ENCODE measurements at regions not wholly inside any gene's neighbourhood (a gene's known extent, or its start where the extent isn't known, plus 50 kb on each side); places are given as distances from the start of the nearest gene placed in this dataset.
"Not testable (repeated sequence)": the region's sequence is repeated elsewhere in the genome, so short reads cannot be mapped to it uniquely, and the experiment has no call there.

DNA sequence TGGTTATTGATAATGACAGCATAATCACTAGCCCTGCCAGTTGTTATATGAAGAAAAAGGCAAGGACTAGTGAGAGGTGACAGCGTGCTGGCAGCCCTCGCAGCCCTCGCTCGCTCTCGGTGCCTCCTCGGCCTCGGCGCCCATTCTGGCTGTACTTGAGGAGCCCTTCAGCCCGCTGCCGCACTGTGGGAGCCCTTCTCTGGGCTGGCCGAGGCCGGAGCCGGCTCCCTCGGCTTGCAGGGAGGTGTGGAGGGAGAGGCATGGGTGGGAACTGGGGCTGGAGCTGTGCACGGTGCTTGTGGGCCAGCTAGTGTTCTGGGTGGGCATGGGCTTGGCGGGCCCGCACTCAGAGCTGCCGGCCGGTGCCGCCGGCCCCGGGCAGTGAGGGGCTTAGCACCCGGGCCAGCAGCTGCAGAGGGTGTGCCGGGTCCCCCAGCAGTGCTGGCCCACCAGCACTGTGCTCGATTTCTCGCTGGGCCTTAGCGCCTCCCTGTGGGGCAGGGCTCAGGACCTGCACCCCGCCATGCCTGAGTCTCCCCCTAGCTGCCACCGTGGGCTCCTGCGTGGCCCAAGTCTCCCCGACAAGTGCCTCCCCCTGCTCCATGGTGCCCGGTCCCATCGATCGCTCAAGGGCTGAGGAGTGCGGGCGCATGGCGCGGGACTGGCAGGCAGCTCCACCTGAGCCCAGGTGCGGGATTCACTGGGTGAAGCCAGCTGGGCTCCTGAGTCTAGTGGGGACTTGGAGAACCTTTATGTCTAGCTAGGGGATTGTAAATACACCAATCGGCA is 156.2 kb downstream of the MSX2 start:
- not testable (repeated sequence) for H3K27me3 ChIP-seq (ENCODE audit: control insufficient read depth, insufficient read depth, low read length); H3K4me3 ChIP-seq (ENCODE audit: low read depth, low read length); H3K36me3 ChIP-seq (ENCODE audit: control insufficient read depth, insufficient read depth, low read length); H3K9ac ChIP-seq (ENCODE audit: low read depth, low read length); H3K9me3 ChIP-seq (ENCODE audit: control insufficient read depth, insufficient read depth, low read length); H3K4me1 ChIP-seq (ENCODE audit: control insufficient read depth, insufficient read depth, low read length)

DNA sequence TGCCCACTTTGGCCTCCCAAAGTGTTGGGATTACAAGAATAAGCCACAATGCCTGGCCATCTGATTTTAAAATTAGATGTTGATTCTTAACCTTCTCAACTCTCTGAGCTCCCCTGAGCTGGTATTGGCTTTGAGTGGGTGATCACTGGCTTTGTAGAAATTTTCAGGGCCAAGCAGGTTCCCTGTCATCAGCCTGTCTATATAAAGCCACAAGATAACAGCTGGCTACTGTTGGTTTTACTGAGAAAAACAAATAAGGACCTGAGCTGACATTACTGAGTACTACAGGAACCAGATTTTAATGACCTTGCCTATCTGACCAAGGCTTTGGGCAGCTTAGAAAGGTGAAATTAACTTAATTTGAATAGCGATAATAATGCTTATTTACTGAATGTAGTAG is 153.6 kb downstream of the MSX2 start:
- Histone ChIP-seq H3K9me3 (ENCODE audit: control insufficient read depth, insufficient read depth, low read length) (no peaks in the 10 kb centered on the region), H3K4me3 (ENCODE audit: low read depth, low read length) (no peak overlapping the region), H3K4me1 (ENCODE audit: control insufficient read depth, insufficient read depth, low read length) (no peaks in the 10 kb centered on the region), H3K9ac (ENCODE audit: low read depth, low read length) (no peak overlapping the region), H3K27me3 (ENCODE audit: control insufficient read depth, insufficient read depth, low read length) (no peaks in the 10 kb centered on the region), H3K36me3 (ENCODE audit: control insufficient read depth, insufficient read depth, low read length) (no peaks in the 10 kb centered on the region)

DNA sequence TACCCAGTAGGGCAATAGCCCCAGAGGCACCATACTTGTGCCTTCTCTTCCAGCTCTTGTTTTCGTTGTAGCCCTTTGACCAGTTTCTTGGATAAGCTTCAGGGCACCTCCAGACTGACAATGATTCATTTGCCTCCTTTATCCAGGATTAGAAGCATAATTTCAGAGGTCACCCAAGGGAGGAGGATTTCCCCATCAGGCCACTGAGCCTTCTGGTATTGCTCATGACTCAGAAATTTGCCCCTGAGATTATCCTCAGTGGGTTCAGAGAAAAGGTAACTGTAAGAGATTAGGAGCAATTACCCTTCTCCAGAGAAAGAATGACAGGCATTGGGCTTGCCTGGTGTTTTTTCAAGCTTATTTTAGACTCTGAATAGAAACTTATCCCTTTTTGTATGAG is 147.9 kb downstream of the MSX2 start:
- H3K9ac ChIP-seq (ENCODE audit: low read depth, low read length), result no peak overlapping the region
- H3K27me3 ChIP-seq (ENCODE audit: control insufficient read depth, insufficient read depth, low read length), result no peaks in the 10 kb centered on the region

DNA sequence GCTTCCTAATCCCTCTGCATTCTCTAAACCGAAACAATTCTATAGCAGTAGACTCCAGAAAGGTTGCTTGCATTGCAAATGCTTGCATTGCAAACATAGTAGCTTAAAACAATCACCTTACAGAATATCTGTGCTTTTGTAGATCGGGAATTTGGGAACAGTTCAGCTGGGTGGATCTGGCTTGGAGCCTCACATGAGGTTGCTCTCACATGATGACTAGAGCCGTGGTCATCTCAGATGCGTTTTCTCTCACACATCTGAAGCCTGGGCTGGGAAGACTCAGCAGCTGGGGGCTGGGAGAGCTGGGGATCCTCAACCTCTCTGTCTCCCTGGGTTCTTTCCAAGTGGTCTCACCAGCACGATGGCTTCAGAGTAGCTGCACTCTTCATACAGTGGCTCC is 127.8 kb downstream of the MSX2 start:
- no peaks in the 10 kb centered on the region for H3K9me3 ChIP-seq (ENCODE audit: control insufficient read depth, insufficient read depth, low read length)
- no peaks in the 10 kb centered on the region for H3K27me3 ChIP-seq (ENCODE audit: control insufficient read depth, insufficient read depth, low read length)
- peaks cover 4% of the 10 kb centered on the region for H3K4me1 ChIP-seq (ENCODE audit: control insufficient read depth, insufficient read depth, low read length)
- no peaks in the 10 kb centered on the region for H3K36me3 ChIP-seq (ENCODE audit: control insufficient read depth, insufficient read depth, low read length)
- no peak overlapping the region for H3K9ac ChIP-seq (ENCODE audit: low read depth, low read length)
- no peak overlapping the region for H3K4me3 ChIP-seq (ENCODE audit: low read depth, low read length)

More for the DNA sequence above, 147.9 kb downstream of the MSX2 start:
- Histone ChIP-seq H3K9me3 (ENCODE audit: control insufficient read depth, insufficient read depth, low read length) (no peaks in the 10 kb centered on the region), H3K36me3 (ENCODE audit: control insufficient read depth, insufficient read depth, low read length) (no peaks in the 10 kb centered on the region), H3K4me1 (ENCODE audit: control insufficient read depth, insufficient read depth, low read length) (no peaks in the 10 kb centered on the region), H3K4me3 (ENCODE audit: low read depth, low read length) (no peak overlapping the region)

DNA sequence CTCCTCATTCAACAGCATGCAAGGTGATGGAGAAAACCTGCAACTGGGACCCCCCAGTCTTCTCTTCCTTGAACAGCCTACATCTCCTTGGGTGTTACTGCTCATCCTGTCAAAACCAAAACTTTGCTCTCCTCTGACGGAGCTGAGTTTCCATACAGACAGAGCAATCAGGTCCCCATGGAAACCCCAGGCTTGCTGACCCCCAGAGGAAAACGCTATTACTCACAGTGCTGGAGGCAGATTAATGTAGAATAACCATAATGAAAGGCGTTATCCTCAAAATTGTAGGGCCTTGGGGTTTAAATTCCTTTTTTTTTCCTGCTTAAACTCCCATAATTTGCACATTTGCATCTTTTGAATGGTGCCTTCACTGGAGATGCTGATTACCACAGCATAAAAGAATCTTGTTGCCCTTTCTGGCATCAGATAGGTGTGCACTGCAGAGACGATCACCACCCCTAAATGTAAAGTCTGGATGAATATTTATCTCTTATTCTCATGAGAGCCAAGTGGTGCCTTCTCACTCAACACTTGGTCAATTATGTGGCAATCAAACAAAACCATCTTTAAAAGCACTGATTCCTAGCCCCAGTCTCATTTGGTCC is 126.3 kb downstream of the MSX2 start:
- no peaks in the 10 kb centered on the region for H3K9me3 ChIP-seq (ENCODE audit: control insufficient read depth, insufficient read depth, low read length)
- H3K4me3 ChIP-seq (ENCODE audit: low read depth, low read length), result no peak overlapping the region
- H3K36me3 ChIP-seq (ENCODE audit: control insufficient read depth, insufficient read depth, low read length), result no peaks in the 10 kb centered on the region
- H3K4me1 ChIP-seq (ENCODE audit: control insufficient read depth, insufficient read depth, low read length), result peaks cover 4% of the 10 kb centered on the region
- H3K9ac ChIP-seq (ENCODE audit: low read depth, low read length), result no peak overlapping the region
- no peaks in the 10 kb centered on the region for H3K27me3 ChIP-seq (ENCODE audit: control insufficient read depth, insufficient read depth, low read length)

DNA sequence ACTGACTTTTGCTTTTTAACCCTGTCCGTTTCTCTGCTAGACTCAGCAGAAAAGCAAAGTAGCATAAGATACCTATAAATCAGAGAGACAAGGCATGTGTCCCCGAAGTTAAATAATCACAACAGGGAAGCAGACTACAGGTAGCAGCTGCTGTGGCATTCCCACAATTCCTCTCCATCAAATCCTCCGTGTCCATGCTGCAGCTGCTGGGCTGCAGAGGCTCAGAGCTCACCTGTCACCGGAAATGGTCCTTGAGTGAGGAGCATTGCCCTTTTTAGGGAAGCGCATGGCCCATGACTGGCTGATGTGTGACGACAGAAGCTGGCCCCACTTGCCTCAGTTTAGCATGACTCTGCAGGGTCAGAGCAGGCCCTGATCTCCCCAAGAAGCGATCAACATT is 125.0 kb downstream of the MSX2 start:
- no peaks in the 10 kb centered on the region for H3K9me3 ChIP-seq (ENCODE audit: control insufficient read depth, insufficient read depth, low read length)
- peaks cover 4% of the 10 kb centered on the region for H3K4me1 ChIP-seq (ENCODE audit: control insufficient read depth, insufficient read depth, low read length)
- no peaks in the 10 kb centered on the region for H3K36me3 ChIP-seq (ENCODE audit: control insufficient read depth, insufficient read depth, low read length)
- no peaks in the 10 kb centered on the region for H3K27me3 ChIP-seq (ENCODE audit: control insufficient read depth, insufficient read depth, low read length)
- no peak overlapping the region for H3K4me3 ChIP-seq (ENCODE audit: low read depth, low read length)
- H3K9ac ChIP-seq (ENCODE audit: low read depth, low read length), result no peak overlapping the region

DNA sequence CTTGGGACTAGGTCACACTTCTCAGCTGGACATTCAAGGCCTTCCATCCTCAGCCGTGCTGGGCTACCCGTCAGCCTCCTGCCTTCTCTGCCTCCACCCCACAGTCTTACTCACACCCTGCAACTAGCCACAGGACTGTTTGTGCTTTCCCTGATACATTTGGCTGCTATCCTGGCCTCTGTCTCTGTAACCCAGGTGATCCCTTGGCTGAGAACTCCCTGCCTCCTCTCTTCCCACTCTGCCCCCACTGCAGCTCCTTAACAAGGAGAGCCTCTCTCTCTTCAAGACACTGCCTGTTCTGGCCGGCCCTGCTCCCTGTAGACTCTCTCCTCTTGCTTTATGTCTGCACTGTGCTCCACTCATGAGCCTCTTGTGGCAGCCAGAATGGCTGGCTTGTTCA is 120.6 kb downstream of the MSX2 start:
- Histone ChIP-seq H3K27me3 (ENCODE audit: control insufficient read depth, insufficient read depth, low read length) (no peaks in the 10 kb centered on the region), H3K4me1 (ENCODE audit: control insufficient read depth, insufficient read depth, low read length) (no peaks in the 10 kb centered on the region), H3K9ac (ENCODE audit: low read depth, low read length) (no peak overlapping the region), H3K36me3 (ENCODE audit: control insufficient read depth, insufficient read depth, low read length) (no peaks in the 10 kb centered on the region), H3K4me3 (ENCODE audit: low read depth, low read length) (no peak overlapping the region), H3K9me3 (ENCODE audit: control insufficient read depth, insufficient read depth, low read length) (no peaks in the 10 kb centered on the region)

DNA sequence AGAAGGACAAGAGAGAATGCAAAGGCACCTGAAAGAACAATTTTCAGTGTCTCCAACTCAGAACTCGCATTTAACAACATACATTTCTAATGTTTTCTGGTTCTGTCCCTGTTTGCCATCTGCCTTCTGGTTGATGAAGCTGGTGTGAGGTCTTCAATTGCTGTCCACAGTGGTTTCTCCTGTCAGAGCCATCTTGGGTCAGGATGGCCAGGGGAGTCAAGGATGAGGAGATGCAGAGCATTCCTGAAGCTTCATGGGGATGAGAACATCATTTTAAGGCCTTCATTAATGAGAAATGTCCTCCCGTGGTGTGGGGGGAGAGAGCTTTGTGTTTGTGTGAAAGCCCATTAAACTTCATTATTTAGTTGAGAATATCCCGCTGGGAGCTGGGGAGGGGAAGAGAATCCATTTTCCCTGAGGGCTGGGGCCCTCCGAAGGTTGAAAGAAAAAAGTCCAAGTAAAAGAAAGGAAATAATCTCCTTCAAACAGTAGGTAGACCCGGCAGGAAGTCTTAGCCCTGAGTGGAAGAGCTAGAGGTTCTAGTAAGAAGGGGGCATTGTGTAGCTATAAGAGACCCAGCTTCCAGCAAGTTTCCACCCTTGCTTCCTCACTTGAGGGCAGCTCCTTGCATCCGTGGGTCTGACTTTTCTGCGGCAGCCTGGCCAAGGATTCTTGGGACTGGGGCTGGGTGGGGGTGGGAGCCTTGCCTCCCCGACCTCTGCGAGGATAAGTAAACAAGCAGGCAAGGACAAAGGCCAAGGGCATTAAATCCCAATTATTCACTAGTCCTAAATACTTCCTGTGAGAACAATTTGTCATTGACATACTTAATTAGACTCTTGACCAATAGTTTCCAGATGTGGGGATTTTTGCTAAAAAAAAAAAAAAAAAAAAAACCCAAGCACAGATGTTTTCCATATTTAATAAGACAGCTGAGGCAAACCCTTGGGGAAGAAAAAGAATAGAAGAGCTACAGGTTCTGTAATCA is 119.2 kb downstream of the MSX2 start:
- Histone ChIP-seq H3K9ac (ENCODE audit: low read depth, low read length) (no peak overlapping the region), H3K4me3 (ENCODE audit: low read depth, low read length) (no peak overlapping the region), H3K36me3 (ENCODE audit: control insufficient read depth, insufficient read depth, low read length) (no peaks in the 10 kb centered on the region), H3K4me1 (ENCODE audit: control insufficient read depth, insufficient read depth, low read length) (no peaks in the 10 kb centered on the region), H3K9me3 (ENCODE audit: control insufficient read depth, insufficient read depth, low read length) (no peaks in the 10 kb centered on the region), H3K27me3 (ENCODE audit: control insufficient read depth, insufficient read depth, low read length) (no peaks in the 10 kb centered on the region)

DNA sequence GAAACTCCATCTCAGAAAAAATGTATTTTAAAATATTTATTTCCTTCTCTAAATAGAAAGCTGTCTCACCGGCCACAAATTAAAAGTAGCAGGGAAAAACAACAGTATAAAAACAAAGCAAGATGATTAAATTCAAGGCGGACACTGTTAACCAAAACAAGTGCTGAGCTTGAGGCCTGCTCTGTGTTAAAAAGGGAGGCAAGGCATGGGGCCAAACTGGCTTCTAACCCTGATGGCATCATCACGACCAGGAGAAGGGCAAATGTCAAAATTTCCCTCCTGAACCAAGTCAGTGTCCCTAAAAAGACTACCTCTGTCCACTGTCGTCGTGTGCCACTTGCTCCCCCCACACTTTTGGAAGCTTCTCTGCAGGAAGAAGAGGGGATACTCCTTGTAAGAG is 116.1 kb downstream of the MSX2 start:
- no peaks in the 10 kb centered on the region for H3K4me1 ChIP-seq (ENCODE audit: control insufficient read depth, insufficient read depth, low read length)
- H3K9me3 ChIP-seq (ENCODE audit: control insufficient read depth, insufficient read depth, low read length), result no peaks in the 10 kb centered on the region
- no peaks in the 10 kb centered on the region for H3K27me3 ChIP-seq (ENCODE audit: control insufficient read depth, insufficient read depth, low read length)
- no peak overlapping the region for H3K9ac ChIP-seq (ENCODE audit: low read depth, low read length)
- H3K4me3 ChIP-seq (ENCODE audit: low read depth, low read length), result no peak overlapping the region
- H3K36me3 ChIP-seq (ENCODE audit: control insufficient read depth, insufficient read depth, low read length), result no peaks in the 10 kb centered on the region

DNA sequence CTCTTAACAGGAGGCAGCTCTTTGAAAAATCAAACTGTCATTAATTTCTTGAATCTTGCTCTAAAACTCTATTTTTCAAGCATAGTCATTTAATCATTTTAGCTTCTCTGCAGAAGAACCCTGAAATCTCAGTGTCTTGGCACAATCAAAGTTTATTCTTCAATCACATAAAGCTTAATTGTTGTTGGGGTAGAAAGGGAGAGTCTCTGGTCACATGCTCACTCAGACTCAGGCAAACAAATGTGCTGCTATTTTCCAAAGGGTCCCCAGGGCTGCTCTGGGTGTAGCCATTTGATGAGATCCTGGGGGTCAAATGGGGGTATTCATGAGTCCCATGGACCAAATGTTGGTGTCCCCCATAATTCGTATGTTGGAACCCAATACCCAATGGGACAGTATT is 114.8 kb downstream of the MSX2 start:
- H3K9me3 ChIP-seq (ENCODE audit: control insufficient read depth, insufficient read depth, low read length), result no peaks in the 10 kb centered on the region
- no peaks in the 10 kb centered on the region for H3K27me3 ChIP-seq (ENCODE audit: control insufficient read depth, insufficient read depth, low read length)
- no peaks in the 10 kb centered on the region for H3K36me3 ChIP-seq (ENCODE audit: control insufficient read depth, insufficient read depth, low read length)
- no peaks in the 10 kb centered on the region for H3K4me1 ChIP-seq (ENCODE audit: control insufficient read depth, insufficient read depth, low read length)
- H3K9ac ChIP-seq (ENCODE audit: low read depth, low read length), result no peak overlapping the region
- H3K4me3 ChIP-seq (ENCODE audit: low read depth, low read length), result no peak overlapping the region

DNA sequence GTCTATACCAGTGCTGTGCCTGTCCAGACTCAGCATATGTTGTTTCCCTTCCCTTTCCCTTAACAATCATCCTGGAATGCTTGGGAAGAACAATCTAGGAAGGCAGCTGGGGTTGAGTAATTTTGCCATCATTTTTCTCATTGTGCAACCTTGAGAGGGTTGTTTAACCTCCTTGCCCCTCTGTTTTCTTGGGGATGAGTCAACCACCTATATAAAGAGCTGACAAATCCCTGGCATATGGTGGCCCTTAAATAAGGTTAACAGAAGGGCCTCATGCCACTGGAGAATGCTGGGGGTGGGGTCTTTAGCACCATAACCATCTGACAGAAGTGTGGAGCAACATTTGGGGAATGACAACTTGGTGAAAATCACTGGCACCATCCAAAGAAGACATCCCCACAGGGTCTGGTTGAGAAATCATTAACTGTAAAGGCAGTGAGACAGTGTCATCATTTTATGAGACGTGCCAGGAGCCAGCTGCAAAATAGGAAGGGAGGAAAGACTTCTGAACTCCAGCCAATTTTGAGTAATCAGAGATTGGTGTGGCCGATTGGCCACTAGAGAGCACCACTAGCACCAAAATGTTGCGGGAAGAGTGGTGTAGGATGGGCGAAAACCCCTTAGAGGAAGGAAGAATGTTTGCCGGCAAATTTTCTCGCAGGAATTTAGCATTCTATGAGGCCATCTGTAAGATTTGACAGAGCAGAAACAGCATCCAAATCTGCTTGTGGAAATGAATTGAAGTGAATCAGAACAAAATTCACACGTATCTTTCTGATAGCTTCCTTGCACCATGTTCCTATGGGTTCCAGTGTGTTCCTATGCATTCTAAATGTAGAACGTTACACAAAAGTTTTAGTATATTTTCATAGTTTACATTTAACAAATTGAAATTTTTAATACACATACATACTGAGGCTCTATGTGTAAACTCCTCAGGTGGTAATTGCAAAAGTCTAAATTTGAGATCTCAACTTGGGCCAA is 113.8 kb downstream of the MSX2 start:
- Histone ChIP-seq H3K4me3 (ENCODE audit: low read depth, low read length) (no peak overlapping the region), H3K9me3 (ENCODE audit: control insufficient read depth, insufficient read depth, low read length) (no peaks in the 10 kb centered on the region), H3K4me1 (ENCODE audit: control insufficient read depth, insufficient read depth, low read length) (no peaks in the 10 kb centered on the region), H3K27me3 (ENCODE audit: control insufficient read depth, insufficient read depth, low read length) (no peaks in the 10 kb centered on the region), H3K9ac (ENCODE audit: low read depth, low read length) (no peak overlapping the region), H3K36me3 (ENCODE audit: control insufficient read depth, insufficient read depth, low read length) (no peaks in the 10 kb centered on the region)

Data from iPS-15b (cell line).